Spleen (tissue), 11 donors: ENCODE measurements at regions not wholly inside any gene's neighbourhood (a gene's known extent, or its start where the extent isn't known, plus 50 kb on each side); places are given as distances from the start of the nearest gene placed in this dataset.

Source experiments
- DNase-seq: peaks from one replicate; pipeline ENCODE4 v3.0.0-alpha.2; 2020
- H3K27ac ChIP-seq, 8 donors: fragments of 200-600 bp; sonication (generic) in 7 of 8; 1 replicate in 4 of 8; 2 replicates in 4 of 8; pipeline versions ENCODE4 v1.5.0 to v1.8.0; 2016 to 2021; ENCODE audit warnings: inconsistent platforms in 4 of 8, mild to moderate bottlenecking in 4 of 8, moderate library complexity in 1 of 8
- H3K27me3 ChIP-seq, 7 donors: fragments of 200-600 bp; sonication (generic) in 6 of 7; replicated peaks in 1 of 7; 1 replicate in 4 of 7; 2 replicates in 3 of 7; pipeline versions ENCODE4 v1.5.0 to v1.8.0; 2016 to 2021; ENCODE audit warnings: inconsistent platforms in 3 of 7, mild to moderate bottlenecking in 1 of 7
- H3K36me3 ChIP-seq, 6 donors: fragments of 200-600 bp; sonication (generic) in 5 of 6; 1 replicate in 4 of 6; 2 replicates in 2 of 6; pipeline versions ENCODE4 v1.5.0 to v1.8.0; 2016 to 2021; ENCODE audit warnings: inconsistent platforms in 2 of 6
- H3K4me1 ChIP-seq, 6 donors: fragments of 200-600 bp; sonication (generic) in 5 of 6; 1 replicate in 3 of 6; 2 replicates in 3 of 6; pipeline versions ENCODE4 v1.5.0 to v1.8.0; 2016 to 2021; ENCODE audit warnings: inconsistent platforms in 3 of 6
- H3K4me3 ChIP-seq, 8 donors: fragments of 200-600 bp; sonication (generic) in 7 of 8; 1 replicate in 4 of 8; 2 replicates in 4 of 8; pipeline versions ENCODE4 v1.5.0 to v1.8.0; 2016 to 2021; ENCODE audit warnings: inconsistent platforms in 4 of 8, mild to moderate bottlenecking in 4 of 8, moderate library complexity in 2 of 8
- H3K9me3 ChIP-seq, 8 donors: fragments of 200-600 bp; sonication (generic) in 7 of 8; 1 replicate in 4 of 8; 2 replicates in 4 of 8; pipeline versions ENCODE4 v1.5.0 to v1.8.0; 2016 to 2021; ENCODE audit warnings: inconsistent platforms in 4 of 8
- CTCF ChIP-seq, 11 experiments: fragments of 200-600 bp in 7 of 11; fragments of 450-650 bp in 4 of 11; sonication (generic) in 4 of 11; IDR thresholded peaks in 8 of 11; conservative IDR thresholded peaks in 3 of 11; 1 replicate in 7 of 11; 2 replicates in 4 of 11; pipeline versions ENCODE4 v1.4.0 to v1.8.0; 2016 to 2021; ENCODE audit warnings: antibody characterized with exemption in 11 of 11, inconsistent platforms in 4 of 11, mild to moderate bottlenecking in 1 of 11
- POLR2A ChIP-seq, 3 donors: fragments of 450-650 bp; IDR thresholded peaks; one replicate each; pipeline ENCODE4 v1.5.1; 2017; ENCODE audit warnings: antibody characterized with exemption in 3 of 3, mild to moderate bottlenecking in 1 of 3
- POLR2AphosphoS5 ChIP-seq, 3 donors: sonication (generic); formaldehyde crosslinking; IDR thresholded peaks; one replicate each; pipeline ENCODE4 v1.5.1; 2017; ENCODE audit warnings: antibody characterized with exemption in 3 of 3
- WGBS, 5 donors: extraction: QIAGEN DNeasy Blood & Tissue Kit in 3 of 5; methylation state at CpG; one replicate each; pipeline versions ENCODE4 v1.1.5 to v1.1.7; 2013 to 2018; 5-methylcytosine and 5-hydroxymethylcytosine counted together
- intact Hi-C: fragments of 100-400 bp; cut with DNase I; formaldehyde crosslinking; loops from one replicate; pipeline ENCODE4 v1.15.0; 2023; ENCODE audit warnings: low total_unique reads
- donor health status: healthy with polysubstance abuse.
- donor health status: DM: no; HTN: no; CAD: no; lungs with moderate emphysema.
- donor health status: DM: no; HTN: no; CAD: no.
- donor health status: Bipolar disorder and iron deficiency.
- donor health status: healthy.
- donor health status: DM: no; HTN: no; CAD: no.
- donor health status: DM: yes; HTN: yes; CAD: no.

GRCh38 chr11:19422276-19422675 lies 181.5 kb upstream of the E2F8 start:
- H3K4me1 ChIP-seq: no peaks in the 10 kb centered on the region
- no peak overlapping the region for H3K27ac ChIP-seq
- peaks cover 0 to 3% (median 0%) of the 10 kb centered on the region in 7 donors for H3K27me3 ChIP-seq
- intact Hi-C loops: no loop called here
- DNase-seq: no peak
- no peaks in the 10 kb centered on the region for H3K9me3 ChIP-seq
- TF ChIP-seq POLR2AphosphoS5 (IDR thresholded peaks at IDR 0.05) (no peak), POLR2A (IDR thresholded peaks at IDR 0.05) (no peak), CTCF (IDR thresholded peaks at IDR 0.05 in 8 of 11, conservative IDR thresholded peaks at IDR 0.05 in 3 of 11) (no peak)
- H3K36me3 ChIP-seq: no peaks in the 10 kb centered on the region
- no peak overlapping the region for H3K4me3 ChIP-seq
- WGBS, 5 donors: 76 to 82% (median 80%) methylated on average over 7 of the region's 7 CpGs

- H3K27ac ChIP-seq: no peak overlapping the region
- TF ChIP-seq CTCF (IDR thresholded peaks at IDR 0.05 in 8 of 11, conservative IDR thresholded peaks at IDR 0.05 in 3 of 11) (no peak), POLR2A (IDR thresholded peaks at IDR 0.05) (no peak), POLR2AphosphoS5 (IDR thresholded peaks at IDR 0.05) (no peak)
- intact Hi-C loops: no loop called here
Measured at GRCh38 chr11:19420868-19421533, 180.3 kb upstream of the E2F8 start.

GRCh38 chr11:19419808-19420207 lies 179.1 kb upstream of the E2F8 start:
- H3K9me3 ChIP-seq: no peaks in the 10 kb centered on the region
- H3K4me1 ChIP-seq: no peaks in the 10 kb centered on the region
- no peak overlapping the region for H3K27ac ChIP-seq
- no peaks in the 10 kb centered on the region for H3K27me3 ChIP-seq
- H3K4me3 ChIP-seq: no peak overlapping the region
- intact Hi-C loops: no loop called here
- 78 to 90% (median 82%) methylated on average over 7 of the region's 7 CpGs for WGBS, 5 donors
- no peak for TF ChIP-seq POLR2AphosphoS5 (IDR thresholded peaks at IDR 0.05)
- TF ChIP-seq CTCF (IDR thresholded peaks at IDR 0.05 in 8 of 11, conservative IDR thresholded peaks at IDR 0.05 in 3 of 11): no peak
- TF ChIP-seq POLR2A (IDR thresholded peaks at IDR 0.05): no peak
- DNase-seq: no peak
- no peaks in the 10 kb centered on the region for H3K36me3 ChIP-seq

More at GRCh38 chr11:19420868-19421533, 180.3 kb upstream of the E2F8 start:
- Histone ChIP-seq H3K36me3 (no peaks in the 10 kb centered on the region), H3K27me3 (peaks cover 0 to 3% (median 0%) of the 10 kb centered on the region in 7 donors), H3K4me3 (no peak overlapping the region), H3K4me1 (no peaks in the 10 kb centered on the region), H3K9me3 (no peaks in the 10 kb centered on the region)
- WGBS, 5 donors: 60 to 83% (median 73%) methylated on average over 6 of the region's 6 CpGs
- no peak for DNase-seq

GRCh38 chr11:19419021-19419750 lies 178.4 kb upstream of the E2F8 start:
- WGBS, 5 donors: 38 to 60% (median 49%) methylated on average over 8 of the region's 8 CpGs
- DNase-seq: no peak
- TF ChIP-seq POLR2AphosphoS5 (IDR thresholded peaks at IDR 0.05): no peak
- Histone ChIP-seq H3K4me3 (no peak overlapping the region), H3K27me3 (no peaks in the 10 kb centered on the region), H3K9me3 (no peaks in the 10 kb centered on the region), H3K4me1 (no peaks in the 10 kb centered on the region), H3K27ac (no peak overlapping the region), H3K36me3 (no peaks in the 10 kb centered on the region)
- intact Hi-C loops: no loop called here
